Ecto neural progenitor cell (in vitro differentiated cells): ENCODE measurements at regions not wholly inside any gene's neighbourhood (a gene's known extent, or its start where the extent isn't known, plus 50 kb on each side); places are given as distances from the start of the nearest gene placed in this dataset.
"Not testable (repeated sequence)": the region's sequence is repeated elsewhere in the genome, so short reads cannot be mapped to it uniquely, and the experiment has no call there.

Source experiments
- DNase-seq: peaks from one replicate; pipeline ENCODE4 v3.0.0-alpha.2; 2018; ENCODE audit warnings: low spot score

- DNase-seq: no peak
Measured at GRCh38 chr14:49946320-49947141, 53.6 kb downstream of the ARF6 start.

- no peak for DNase-seq
Measured at GRCh38 chr14:49947506-49947905, 54.6 kb downstream of the ARF6 start.

GRCh38 chr14:49950275-49951228 is 57.7 kb downstream of the ARF6 start:
- no peak for DNase-seq

GRCh38 chr14:49951229-49951607 is 58.3 kb downstream of the ARF6 start:
- no peak for DNase-seq

- no peak for DNase-seq
Measured at GRCh38 chr14:49951691-49952345, 58.9 kb downstream of the ARF6 start.

GRCh38 chr14:49953196-49953595 is 60.3 kb downstream of the ARF6 start:
- DNase-seq: no peak

GRCh38 chr14:49954171-49954631 is 61.3 kb downstream of the ARF6 start:
- DNase-seq: no peak

- no peak for DNase-seq
Measured at GRCh38 chr14:49955024-49955423, 62.1 kb downstream of the ARF6 start.

- DNase-seq: no peak
Measured at GRCh38 chr14:49957089-49957852, 64.4 kb downstream of the ARF6 start.

- DNase-seq: no peak
Measured at GRCh38 chr14:49959822-49960408, 67.0 kb downstream of the ARF6 start.

- no peak for DNase-seq
Measured at GRCh38 chr14:49960453-49960852, 67.6 kb downstream of the ARF6 start.

GRCh38 chr14:49961270-49962222 is 68.7 kb downstream of the ARF6 start:
- no peak for DNase-seq

- DNase-seq: no peak
Measured at GRCh38 chr14:49962621-49963020, 69.7 kb downstream of the ARF6 start.

GRCh38 chr14:49965068-49965651 is 72.3 kb downstream of the ARF6 start:
- DNase-seq: not testable (repeated sequence)

GRCh38 chr14:49966304-49966809 is 73.5 kb downstream of the ARF6 start:
- DNase-seq: no peak

GRCh38 chr14:49966971-49967630 is 74.2 kb downstream of the ARF6 start:
- DNase-seq: no peak

- DNase-seq: no peak
Measured at GRCh38 chr14:49969961-49970360, 77.1 kb downstream of the ARF6 start.

GRCh38 chr14:49970474-49971147 is 77.7 kb downstream of the ARF6 start:
- DNase-seq: no peak
